ENCODE measurements at regions not wholly inside any gene's neighbourhood (a gene's known extent, or its start where the extent isn't known, plus 50 kb on each side); places are given as distances from the start of the nearest gene placed in this dataset.

DNA sequence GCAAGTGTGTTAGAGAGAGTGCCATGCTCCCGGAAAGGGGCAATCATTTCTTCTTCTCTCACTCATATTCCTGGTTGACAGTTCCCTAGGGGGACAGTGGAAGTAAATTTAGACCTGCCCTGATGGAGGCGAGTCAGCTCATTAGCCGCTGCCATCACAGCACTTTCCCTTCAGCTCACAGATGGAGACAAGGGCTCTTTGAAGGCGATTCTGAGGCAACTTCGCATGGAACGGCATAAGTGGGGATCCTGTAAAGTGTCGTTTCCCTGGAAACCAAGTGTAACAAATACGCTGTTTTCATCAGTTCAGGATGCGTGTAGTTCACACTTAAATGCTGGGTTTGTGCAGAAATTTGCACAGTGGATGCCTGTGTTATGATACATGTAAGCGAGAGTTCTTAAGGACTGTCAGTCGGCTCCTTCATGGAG, 114.5 kb upstream of the TMPRSS15 start:
- H3K27me3 Mint-ChIP-seq: peaks cover 8% of the 10 kb centered on the region
- H3K36me3 Mint-ChIP-seq: no peaks in the 10 kb centered on the region
- TF ChIP-seq, protein P1, sequence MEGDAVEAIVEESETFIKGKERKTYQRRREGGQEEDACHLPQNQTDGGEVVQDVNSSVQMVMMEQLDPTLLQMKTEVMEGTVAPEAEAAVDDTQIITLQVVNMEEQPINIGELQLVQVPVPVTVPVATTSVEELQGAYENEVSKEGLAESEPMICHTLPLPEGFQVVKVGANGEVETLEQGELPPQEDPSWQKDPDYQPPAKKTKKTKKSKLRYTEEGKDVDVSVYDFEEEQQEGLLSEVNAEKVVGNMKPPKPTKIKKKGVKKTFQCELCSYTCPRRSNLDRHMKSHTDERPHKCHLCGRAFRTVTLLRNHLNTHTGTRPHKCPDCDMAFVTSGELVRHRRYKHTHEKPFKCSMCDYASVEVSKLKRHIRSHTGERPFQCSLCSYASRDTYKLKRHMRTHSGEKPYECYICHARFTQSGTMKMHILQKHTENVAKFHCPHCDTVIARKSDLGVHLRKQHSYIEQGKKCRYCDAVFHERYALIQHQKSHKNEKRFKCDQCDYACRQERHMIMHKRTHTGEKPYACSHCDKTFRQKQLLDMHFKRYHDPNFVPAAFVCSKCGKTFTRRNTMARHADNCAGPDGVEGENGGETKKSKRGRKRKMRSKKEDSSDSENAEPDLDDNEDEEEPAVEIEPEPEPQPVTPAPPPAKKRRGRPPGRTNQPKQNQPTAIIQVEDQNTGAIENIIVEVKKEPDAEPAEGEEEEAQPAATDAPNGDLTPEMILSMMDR (conservative IDR thresholded peaks at IDR 0.05): no peak
- H3K27ac Mint-ChIP-seq: no peak overlapping the region
- H3K4me3 Mint-ChIP-seq: no peak overlapping the region
- no peak for DNase-seq (ENCODE audit: extremely low spot score, unreplicated experiment)
- no peaks in the 10 kb centered on the region for H3K9me3 Mint-ChIP-seq
- H3K4me1 Mint-ChIP-seq (ENCODE audit: unreplicated experiment): peaks cover 13% of the 10 kb centered on the region

DNA sequence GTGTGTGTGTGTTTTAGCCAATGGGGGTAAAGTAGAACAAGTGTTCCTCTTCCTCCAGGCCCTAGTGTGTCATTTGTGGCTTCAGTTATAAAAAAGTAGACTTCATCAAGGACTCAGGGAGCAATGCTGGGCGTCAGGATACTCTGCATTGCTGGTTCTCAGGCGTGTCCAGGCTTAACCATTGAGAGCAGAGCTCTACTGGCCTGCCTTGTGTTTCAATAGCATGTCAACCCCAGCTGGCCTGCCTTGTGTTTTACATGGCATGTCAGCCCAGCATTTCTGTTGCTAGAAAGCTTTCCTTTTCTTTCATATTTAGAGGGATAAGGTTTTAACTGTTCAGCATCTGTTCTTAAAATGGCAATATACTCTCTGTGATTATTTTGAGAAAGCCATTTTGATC, 117.6 kb upstream of the TMPRSS15 start:
- Mint-ChIP-seq H3K27ac (peak overlapping the region; percentile 23), H3K4me3 (no peak overlapping the region), H3K9me3 (no peaks in the 10 kb centered on the region), H3K4me1 (ENCODE audit: unreplicated experiment) (peaks cover 13% of the 10 kb centered on the region), H3K36me3 (no peaks in the 10 kb centered on the region), H3K27me3 (peaks cover 8% of the 10 kb centered on the region)
- TF ChIP-seq, protein P1 (conservative IDR thresholded peaks at IDR 0.05): no peak
- no peak for DNase-seq (ENCODE audit: extremely low spot score, unreplicated experiment)

DNA sequence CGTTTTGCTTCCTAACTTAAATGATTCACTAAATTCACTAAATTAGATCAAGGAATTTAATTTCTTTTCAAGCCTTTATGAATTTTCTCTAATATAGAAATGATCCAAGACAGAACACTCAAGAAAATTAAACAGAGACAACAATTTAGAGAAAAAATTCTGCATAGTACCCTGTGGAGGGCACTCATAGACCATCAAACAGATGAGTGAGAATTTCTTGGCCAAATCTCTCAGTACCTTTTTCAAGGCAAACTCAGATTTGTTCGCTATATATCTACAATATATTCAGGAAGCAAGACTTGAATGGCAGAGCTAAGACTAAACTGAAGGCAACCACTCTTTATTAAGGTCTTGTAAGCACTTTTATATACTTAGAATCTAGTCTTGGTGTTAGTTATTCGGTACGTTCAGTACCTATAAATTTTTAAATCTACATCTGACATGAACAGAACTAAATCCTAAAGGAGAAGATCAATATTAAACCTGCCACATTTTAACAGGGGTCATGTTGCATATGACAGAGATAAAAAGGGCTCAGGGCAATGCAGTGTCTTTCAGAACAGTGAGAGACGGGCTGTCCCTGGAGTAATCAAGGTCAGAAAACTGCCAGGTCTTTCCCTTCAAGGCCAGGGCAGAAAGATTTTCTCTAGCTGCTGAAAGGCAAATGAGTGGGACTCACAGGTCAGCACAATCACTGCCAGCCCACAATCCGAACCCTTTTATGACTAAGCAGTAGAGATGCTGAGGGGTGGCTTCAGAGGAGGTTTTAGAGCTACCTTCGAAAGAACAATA, 118.8 kb upstream of the TMPRSS15 start:
- Mint-ChIP-seq H3K27ac (no peak overlapping the region), H3K27me3 (peaks cover 8% of the 10 kb centered on the region)

DNA sequence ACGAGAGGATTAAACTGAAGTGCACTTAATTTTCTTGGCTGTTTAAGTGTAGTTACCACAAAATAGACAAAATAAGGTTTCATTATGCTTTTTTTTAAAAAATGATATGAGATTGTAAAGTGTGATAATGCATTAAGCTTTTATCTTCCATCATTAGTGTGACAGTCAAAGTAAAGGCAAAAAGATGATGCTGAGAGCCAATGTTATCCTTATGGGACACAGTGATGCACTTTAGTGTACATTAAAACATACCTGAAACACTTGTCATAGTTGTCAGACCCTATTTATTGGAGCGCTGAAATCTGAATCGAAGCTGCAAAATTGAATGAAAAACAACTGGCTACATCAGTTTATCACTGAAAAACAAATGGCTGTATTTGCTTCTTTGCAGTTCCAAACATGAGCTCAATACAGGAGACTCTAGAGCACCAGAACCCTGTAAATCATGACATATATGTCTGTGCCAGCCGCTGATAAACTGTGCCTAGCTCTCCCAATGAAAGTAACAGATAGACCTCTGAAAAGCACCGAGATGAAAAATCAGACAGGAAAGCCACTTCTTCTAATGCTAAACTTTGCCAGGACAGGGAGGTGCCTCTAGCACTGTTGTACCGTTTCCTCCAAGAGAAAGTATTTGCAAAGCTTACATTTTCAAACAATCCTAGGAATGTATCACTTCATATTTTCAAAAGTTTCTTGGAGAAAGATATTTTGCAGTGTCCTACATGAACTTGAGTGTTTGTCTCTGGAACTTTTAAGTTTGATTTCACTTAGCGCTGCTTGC, 120.7 kb upstream of the TMPRSS15 start:
- H3K9me3 Mint-ChIP-seq: no peaks in the 10 kb centered on the region
- DNase-seq (ENCODE audit: extremely low spot score, unreplicated experiment): no peak
- TF ChIP-seq, protein P1 (conservative IDR thresholded peaks at IDR 0.05): no peak
- H3K4me1 Mint-ChIP-seq (ENCODE audit: unreplicated experiment): peaks cover 4% of the 10 kb centered on the region
- no peaks in the 10 kb centered on the region for H3K27me3 Mint-ChIP-seq
- no peak overlapping the region for H3K27ac Mint-ChIP-seq
- H3K4me3 Mint-ChIP-seq: no peak overlapping the region
- no peaks in the 10 kb centered on the region for H3K36me3 Mint-ChIP-seq

More for the DNA sequence above, 118.8 kb upstream of the TMPRSS15 start:
- no peak overlapping the region for H3K4me3 Mint-ChIP-seq
- H3K36me3 Mint-ChIP-seq: no peaks in the 10 kb centered on the region
- TF ChIP-seq, protein P1 (conservative IDR thresholded peaks at IDR 0.05): peak; percentile 69
- peaks cover 13% of the 10 kb centered on the region for H3K4me1 Mint-ChIP-seq (ENCODE audit: unreplicated experiment)
- H3K9me3 Mint-ChIP-seq: no peaks in the 10 kb centered on the region
- DNase-seq (ENCODE audit: extremely low spot score, unreplicated experiment): no peak

DNA sequence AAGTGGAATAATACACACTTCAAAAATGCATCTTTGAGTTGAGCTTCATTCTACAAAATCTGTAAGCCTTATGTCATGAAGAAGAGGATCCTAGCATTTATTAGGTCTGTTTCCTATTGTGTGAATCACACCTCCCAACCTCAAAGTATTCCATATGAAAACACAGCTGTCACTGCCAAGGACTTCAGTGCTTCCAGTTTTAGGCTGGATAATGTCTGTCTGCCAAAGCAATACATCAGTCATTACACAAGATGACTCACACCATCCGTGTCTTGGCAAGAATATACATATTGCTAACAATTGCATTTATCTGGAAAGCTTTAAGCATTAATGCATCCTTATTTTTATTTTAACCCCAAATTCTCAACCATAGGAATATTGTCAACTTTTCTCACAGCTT, 125.7 kb upstream of the TMPRSS15 start:
- Mint-ChIP-seq H3K27ac (no peak overlapping the region), H3K36me3 (no peaks in the 10 kb centered on the region), H3K4me1 (ENCODE audit: unreplicated experiment) (no peaks in the 10 kb centered on the region), H3K9me3 (no peaks in the 10 kb centered on the region), H3K4me3 (no peak overlapping the region), H3K27me3 (no peaks in the 10 kb centered on the region)
- TF ChIP-seq, protein P1 (conservative IDR thresholded peaks at IDR 0.05): no peak
- DNase-seq (ENCODE audit: extremely low spot score, unreplicated experiment): no peak
